ENCODE measurements at regions not wholly inside any gene's neighbourhood (a gene's known extent, or its start where the extent isn't known, plus 50 kb on each side); places are given as distances from the start of the nearest gene placed in this dataset.
"Not testable (repeated sequence)": the region's sequence is repeated elsewhere in the genome, so short reads cannot be mapped to it uniquely, and the experiment has no call there.

GRCh38 chr1:121079655-121080054, 104.5 kb downstream of the FAM72B start:
- H3K27me3 Mint-ChIP-seq = peaks cover 23% of the 10 kb centered on the region
- H3K4me3 Mint-ChIP-seq; H3K4me1 Mint-ChIP-seq; H3K27ac Mint-ChIP-seq (ENCODE audit: low read depth); H3K9me3 Mint-ChIP-seq; DNase-seq (ENCODE audit: low spot score in 2 of 2); ATAC-seq (replicated peaks; ENCODE audit: extremely low read depth, poor library complexity, severe bottlenecking); H3K36me3 Mint-ChIP-seq (ENCODE audit: insufficient read depth): not testable (repeated sequence)

- not testable (repeated sequence) for H3K9me3 Mint-ChIP-seq; H3K27ac Mint-ChIP-seq (ENCODE audit: low read depth); H3K4me1 Mint-ChIP-seq; H3K36me3 Mint-ChIP-seq (ENCODE audit: insufficient read depth); ATAC-seq (replicated peaks; ENCODE audit: extremely low read depth, poor library complexity, severe bottlenecking); H3K4me3 Mint-ChIP-seq; DNase-seq (ENCODE audit: low spot score in 2 of 2)
- H3K27me3 Mint-ChIP-seq = peaks cover 23% of the 10 kb centered on the region
Measured at GRCh38 chr1:121080197-121080903, 103.8 kb downstream of the FAM72B start.

GRCh38 chr1:121080904-121081264, 103.3 kb downstream of the FAM72B start:
- not testable (repeated sequence) for H3K4me3 Mint-ChIP-seq; H3K36me3 Mint-ChIP-seq (ENCODE audit: insufficient read depth); DNase-seq (ENCODE audit: low spot score in 2 of 2); H3K27ac Mint-ChIP-seq (ENCODE audit: low read depth); H3K4me1 Mint-ChIP-seq; H3K9me3 Mint-ChIP-seq; ATAC-seq (replicated peaks; ENCODE audit: extremely low read depth, poor library complexity, severe bottlenecking)
- peaks cover 23% of the 10 kb centered on the region for H3K27me3 Mint-ChIP-seq

DNA sequence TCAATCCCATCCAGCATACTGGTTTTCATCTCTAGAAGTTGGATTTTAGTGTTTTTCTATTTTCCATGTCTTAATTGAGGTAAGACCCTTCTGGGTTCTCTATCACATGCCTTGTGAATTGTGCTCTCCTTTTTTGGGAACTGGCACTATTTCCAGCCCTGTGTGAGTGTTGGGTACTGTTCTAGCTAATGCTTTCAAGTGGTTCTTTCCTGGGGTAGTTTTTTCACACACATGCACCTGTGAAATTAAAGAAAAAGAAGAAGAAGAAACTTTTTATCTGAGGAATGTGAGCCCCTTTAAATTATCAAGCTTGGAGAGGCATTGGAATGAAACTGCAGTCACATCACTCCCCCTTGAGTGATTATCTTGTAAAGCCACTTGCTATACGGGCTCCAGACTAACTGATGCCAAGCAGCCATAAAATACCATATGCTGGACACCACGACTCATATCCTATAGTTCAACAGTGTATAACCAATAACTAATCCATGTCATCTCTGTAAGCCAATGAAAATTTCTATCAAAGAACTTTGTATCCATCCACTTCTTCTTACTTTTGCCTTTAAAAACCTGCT, 102.4 kb downstream of the FAM72B start:
- not testable (repeated sequence) for H3K36me3 Mint-ChIP-seq (ENCODE audit: insufficient read depth); ATAC-seq (replicated peaks; ENCODE audit: extremely low read depth, poor library complexity, severe bottlenecking); H3K27ac Mint-ChIP-seq (ENCODE audit: low read depth); H3K4me3 Mint-ChIP-seq; H3K4me1 Mint-ChIP-seq; H3K9me3 Mint-ChIP-seq; DNase-seq (ENCODE audit: low spot score in 2 of 2)
- peaks cover 23% of the 10 kb centered on the region for H3K27me3 Mint-ChIP-seq

DNA sequence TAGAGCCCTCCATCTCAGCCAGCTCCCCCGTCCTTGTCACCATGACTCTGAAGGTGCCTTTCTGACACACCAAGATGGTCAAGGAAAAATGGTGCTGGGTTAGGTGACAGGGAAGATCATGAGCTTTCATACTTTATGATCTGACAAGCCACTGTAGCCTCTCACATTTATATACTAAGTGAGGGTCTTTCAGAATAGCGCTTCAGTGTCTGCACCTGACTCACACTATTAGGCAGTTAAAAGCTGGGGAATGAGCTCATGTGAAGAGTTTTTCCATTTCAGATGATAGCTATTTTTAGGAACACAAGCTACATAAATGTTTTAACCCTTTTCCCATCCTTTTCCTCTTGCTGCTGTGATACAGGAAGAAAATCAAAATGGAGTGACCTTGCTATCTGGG, 101.1 kb downstream of the FAM72B start:
- not testable (repeated sequence) for H3K36me3 Mint-ChIP-seq (ENCODE audit: insufficient read depth); ATAC-seq (replicated peaks; ENCODE audit: extremely low read depth, poor library complexity, severe bottlenecking); H3K9me3 Mint-ChIP-seq; H3K4me3 Mint-ChIP-seq; H3K4me1 Mint-ChIP-seq; H3K27ac Mint-ChIP-seq (ENCODE audit: low read depth); DNase-seq (ENCODE audit: low spot score in 2 of 2)
- H3K27me3 Mint-ChIP-seq = peaks cover 23% of the 10 kb centered on the region

DNA sequence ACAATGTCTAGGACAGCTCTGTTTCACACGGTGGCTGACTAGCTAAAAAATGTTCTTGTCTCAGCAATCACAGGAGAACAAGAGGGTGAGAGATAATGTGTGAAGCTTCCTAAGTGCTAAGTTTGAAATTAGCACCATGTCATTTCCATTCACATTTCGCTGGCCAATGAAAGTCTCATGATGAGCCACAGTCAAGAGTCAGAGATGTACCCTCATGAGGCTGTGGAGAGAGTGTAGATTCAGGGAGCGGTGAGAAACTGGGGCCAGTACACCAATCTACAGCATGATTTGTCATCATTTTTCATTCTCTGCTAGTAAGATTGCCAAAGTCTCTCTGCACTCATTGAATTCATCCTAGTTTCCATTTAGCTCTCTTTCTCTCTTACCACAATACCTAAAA, 97.9 kb downstream of the FAM72B start:
- not testable (repeated sequence) for H3K27ac Mint-ChIP-seq (ENCODE audit: low read depth)

DNA sequence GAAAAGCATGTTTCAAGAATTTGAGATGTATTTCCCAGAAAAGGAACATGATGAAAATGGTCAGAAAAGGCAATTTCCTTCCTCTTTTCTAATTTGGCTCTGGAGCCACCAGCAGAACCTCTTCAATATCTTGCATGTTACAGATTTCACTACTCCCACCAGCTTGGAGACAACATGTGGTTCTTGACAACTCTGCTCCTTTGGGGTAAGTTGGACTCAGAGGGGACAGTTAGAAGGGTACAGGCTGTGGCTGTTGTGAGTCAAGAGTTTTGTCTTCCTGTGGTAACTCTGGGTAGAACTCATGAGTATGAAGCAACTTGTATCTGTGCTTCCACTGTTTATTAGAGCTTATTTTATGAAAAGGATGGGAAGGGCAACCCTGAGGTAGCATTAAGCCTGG, 96.9 kb downstream of the FAM72B start:
- H3K4me3 Mint-ChIP-seq; H3K9me3 Mint-ChIP-seq; H3K27ac Mint-ChIP-seq (ENCODE audit: low read depth); H3K27me3 Mint-ChIP-seq; DNase-seq (ENCODE audit: low spot score in 2 of 2); H3K4me1 Mint-ChIP-seq; H3K36me3 Mint-ChIP-seq (ENCODE audit: insufficient read depth); ATAC-seq (replicated peaks; ENCODE audit: extremely low read depth, poor library complexity, severe bottlenecking): not testable (repeated sequence)

More for the DNA sequence above, 97.9 kb downstream of the FAM72B start:
- not testable (repeated sequence) for H3K4me3 Mint-ChIP-seq; H3K36me3 Mint-ChIP-seq (ENCODE audit: insufficient read depth); ATAC-seq (replicated peaks; ENCODE audit: extremely low read depth, poor library complexity, severe bottlenecking); H3K4me1 Mint-ChIP-seq; H3K9me3 Mint-ChIP-seq; DNase-seq (ENCODE audit: low spot score in 2 of 2); H3K27me3 Mint-ChIP-seq

DNA sequence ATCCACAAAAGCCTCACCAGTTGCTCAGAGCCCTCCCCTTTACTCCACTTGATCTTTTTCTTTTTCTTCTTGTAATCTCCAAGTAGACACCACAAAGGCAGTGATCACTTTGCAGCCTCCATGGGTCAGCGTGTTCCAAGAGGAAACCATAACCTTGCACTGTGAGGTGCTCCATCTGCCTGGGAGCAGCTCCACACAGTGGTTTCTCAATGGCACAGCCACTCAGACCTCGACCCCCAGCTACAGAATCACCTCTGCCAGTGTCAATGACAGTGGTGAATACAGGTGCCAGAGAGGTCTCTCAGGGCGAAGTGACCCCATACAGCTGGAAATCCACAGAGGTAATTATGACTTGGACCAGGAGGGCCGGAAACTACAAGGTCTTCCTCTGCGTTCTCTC, 95.6 kb downstream of the FAM72B start:
- H3K4me3 Mint-ChIP-seq; H3K36me3 Mint-ChIP-seq (ENCODE audit: insufficient read depth); H3K9me3 Mint-ChIP-seq; ATAC-seq (replicated peaks; ENCODE audit: extremely low read depth, poor library complexity, severe bottlenecking); DNase-seq (ENCODE audit: low spot score in 2 of 2); H3K27ac Mint-ChIP-seq (ENCODE audit: low read depth); H3K4me1 Mint-ChIP-seq; H3K27me3 Mint-ChIP-seq: not testable (repeated sequence)

DNA sequence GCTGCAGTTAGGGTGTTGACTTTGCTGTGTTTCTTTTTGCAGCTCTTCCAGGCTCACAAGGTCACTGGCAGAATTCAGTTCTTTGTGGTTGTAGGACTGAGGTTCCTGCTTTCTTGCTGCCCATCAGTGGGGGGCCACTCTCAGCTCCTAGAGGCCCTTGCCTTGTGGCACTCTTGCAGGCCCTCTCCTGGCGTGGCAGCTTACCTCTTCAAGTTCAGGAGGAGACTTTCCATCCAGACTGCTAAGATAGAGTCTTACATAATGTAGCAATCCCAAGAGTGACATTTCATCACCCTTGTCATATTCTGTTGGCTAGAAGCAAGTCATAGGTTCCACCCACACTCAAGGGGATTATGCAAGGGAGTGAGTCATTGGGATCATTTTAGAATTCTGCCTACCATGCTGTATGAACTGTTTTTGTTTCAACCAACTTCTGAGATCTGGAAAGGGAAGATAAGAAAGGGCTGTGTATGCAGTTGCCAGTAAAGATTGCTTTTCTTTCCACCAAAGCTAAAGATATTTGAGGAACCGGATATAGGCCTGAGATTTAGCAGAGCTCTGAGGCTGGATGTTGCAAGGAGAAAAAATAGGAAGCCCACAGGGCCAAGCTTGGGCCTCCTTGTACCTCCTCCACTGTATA, 91.7 kb downstream of the FAM72B start:
- DNase-seq (ENCODE audit: low spot score in 2 of 2); H3K27me3 Mint-ChIP-seq; H3K4me1 Mint-ChIP-seq; H3K9me3 Mint-ChIP-seq; H3K27ac Mint-ChIP-seq (ENCODE audit: low read depth); H3K4me3 Mint-ChIP-seq; H3K36me3 Mint-ChIP-seq (ENCODE audit: insufficient read depth); ATAC-seq (replicated peaks; ENCODE audit: extremely low read depth, poor library complexity, severe bottlenecking): not testable (repeated sequence)

GRCh38 chr1:121095014-121095413, 89.1 kb downstream of the FAM72B start:
- H3K27ac Mint-ChIP-seq (ENCODE audit: low read depth); H3K4me1 Mint-ChIP-seq; H3K36me3 Mint-ChIP-seq (ENCODE audit: insufficient read depth); DNase-seq (ENCODE audit: low spot score in 2 of 2); ATAC-seq (replicated peaks; ENCODE audit: extremely low read depth, poor library complexity, severe bottlenecking); H3K4me3 Mint-ChIP-seq; H3K9me3 Mint-ChIP-seq; H3K27me3 Mint-ChIP-seq: not testable (repeated sequence)

GRCh38 chr1:121097127-121097866, 86.8 kb downstream of the FAM72B start:
- DNase-seq (ENCODE audit: low spot score in 2 of 2) (peak; percentile 67 to 76), ATAC-seq (replicated peaks; ENCODE audit: extremely low read depth, poor library complexity, severe bottlenecking) (peak; percentile 90)
- H3K27me3 Mint-ChIP-seq; H3K9me3 Mint-ChIP-seq; H3K36me3 Mint-ChIP-seq (ENCODE audit: insufficient read depth); H3K27ac Mint-ChIP-seq (ENCODE audit: low read depth); H3K4me1 Mint-ChIP-seq: not testable (repeated sequence)
- peak overlapping the region; percentile 59 for H3K4me3 Mint-ChIP-seq

DNA sequence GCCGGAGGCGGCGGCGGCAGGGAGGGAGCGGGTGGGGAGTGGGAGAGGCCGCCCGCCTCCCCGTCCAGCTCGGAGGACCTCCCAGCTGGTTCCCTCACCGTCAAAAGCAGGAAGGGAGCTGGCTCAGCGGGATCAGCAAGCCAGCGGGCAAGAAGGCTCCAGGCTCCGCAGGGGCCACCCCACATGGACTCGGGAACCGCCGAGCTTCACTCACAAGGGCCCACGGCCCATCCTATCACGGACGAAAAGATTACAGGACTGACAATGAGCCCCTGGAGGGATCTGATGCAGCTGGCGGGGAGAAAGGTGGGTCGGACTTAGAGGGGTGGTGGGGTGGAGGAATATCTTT, 86.3 kb downstream of the FAM72B start:
- H3K9me3 Mint-ChIP-seq; H3K27ac Mint-ChIP-seq (ENCODE audit: low read depth); H3K27me3 Mint-ChIP-seq; H3K36me3 Mint-ChIP-seq (ENCODE audit: insufficient read depth); DNase-seq (ENCODE audit: low spot score in 2 of 2); H3K4me1 Mint-ChIP-seq: not testable (repeated sequence)
- peak overlapping the region; percentile 59 for H3K4me3 Mint-ChIP-seq
- ATAC-seq (replicated peaks; ENCODE audit: extremely low read depth, poor library complexity, severe bottlenecking) = peak; percentile 4

DNA sequence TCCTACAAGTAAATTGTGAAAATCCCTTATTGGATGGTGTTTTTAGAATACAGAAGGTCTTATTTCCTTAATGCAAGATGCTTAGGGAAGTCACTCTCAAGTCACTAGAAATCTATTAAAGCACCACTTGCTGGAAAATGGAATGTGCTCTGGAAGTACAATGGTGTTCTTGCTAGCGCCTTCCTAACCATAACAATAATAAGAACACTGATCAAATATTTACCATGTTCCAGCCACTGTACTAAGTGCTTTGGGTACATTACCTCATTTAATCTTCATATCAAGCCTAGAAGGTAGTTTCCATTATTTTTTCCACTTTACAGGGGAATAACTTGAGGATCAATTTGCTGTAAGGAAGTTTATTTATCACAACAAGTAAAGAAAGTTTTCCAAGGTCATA, 75.1 kb downstream of the FAM72B start:
- H3K4me3 Mint-ChIP-seq; H3K4me1 Mint-ChIP-seq; ATAC-seq (replicated peaks; ENCODE audit: extremely low read depth, poor library complexity, severe bottlenecking); H3K27ac Mint-ChIP-seq (ENCODE audit: low read depth); H3K36me3 Mint-ChIP-seq (ENCODE audit: insufficient read depth); H3K27me3 Mint-ChIP-seq; H3K9me3 Mint-ChIP-seq; DNase-seq (ENCODE audit: low spot score in 2 of 2): not testable (repeated sequence)
